OCI-LY1 (cell line): ENCODE measurements at regions not wholly inside any gene's neighbourhood (a gene's known extent, or its start where the extent isn't known, plus 50 kb on each side); places are given as distances from the start of the nearest gene placed in this dataset.

ENCODE experiments used
- H2AFZ ChIP-seq: fragments of 200-600 bp; sonication (generic), shearing (Covaris generic); 2 replicates; pipeline ENCODE4 v1.6.0; 2014; ENCODE audit warnings: antibody characterized with exemption, mild to moderate bottlenecking, low read length
- H3F3A ChIP-seq: fragments of 200-600 bp; sonication (generic), shearing (Covaris generic); 2 replicates; pipeline ENCODE4 v1.6.0; 2014; ENCODE audit warnings: mild to moderate bottlenecking, antibody characterized with exemption, low read length, moderate library complexity; ENCODE audit not compliant: insufficient read depth
- H3K27ac ChIP-seq: fragments of 200-600 bp; sonication (generic); 2 replicates; pipeline ENCODE4 v1.5.1; 2014; ENCODE audit warnings: low read length, mixed run types, mild to moderate bottlenecking, low read depth; ENCODE audit not compliant: poor library complexity, severe bottlenecking
- H3K27me3 ChIP-seq: fragments of 200-600 bp; sonication (generic); 2 replicates; pipeline ENCODE4 v1.6.0; 2014; ENCODE audit warnings: antibody characterized with exemption, mild to moderate bottlenecking, low read length, moderate library complexity; ENCODE audit not compliant: insufficient read depth
- H3K36me3 ChIP-seq: fragments of 200-600 bp; sonication (generic); 2 replicates; pipeline ENCODE4 v1.6.1; 2014; ENCODE audit warnings: mild to moderate bottlenecking, antibody characterized with exemption, low read length, moderate library complexity, mixed read lengths; ENCODE audit not compliant: insufficient read depth
- H3K4me1 ChIP-seq: fragments of 200-600 bp; sonication (generic); 2 replicates; pipeline ENCODE4 v1.5.1; 2014; ENCODE audit warnings: mild to moderate bottlenecking, low read length, moderate library complexity; ENCODE audit not compliant: insufficient read depth, severe bottlenecking
- H3K4me2 ChIP-seq: fragments of 200-600 bp; sonication (generic), shearing (Covaris generic); 2 replicates; pipeline ENCODE4 v1.6.1; 2014; ENCODE audit warnings: low read length
- H3K4me3 ChIP-seq: fragments of 200-600 bp; sonication (generic); 2 replicates; pipeline ENCODE4 v1.5.1; 2014; ENCODE audit warnings: low read length, low read depth, mild to moderate bottlenecking, mixed read lengths; ENCODE audit not compliant: poor library complexity, severe bottlenecking
- H3K79me2 ChIP-seq: fragments of 200-600 bp; shearing (Covaris generic); 2 replicates; pipeline ENCODE4 v1.6.1; 2016; ENCODE audit warnings: mixed run types, low read length, mixed read lengths; ENCODE audit not compliant: insufficient read depth
- H3K9ac ChIP-seq: fragments of 200-600 bp; sonication (generic), shearing (Covaris generic); 2 replicates; pipeline ENCODE4 v1.6.1; 2014; ENCODE audit warnings: mild to moderate bottlenecking, low read length, mixed read lengths
- H3K9me2 ChIP-seq: fragments of 200-600 bp; sonication (generic), shearing (Covaris generic); 2 replicates; pipeline ENCODE4 v1.6.1; 2014; ENCODE audit warnings: low read depth, mild to moderate bottlenecking, low read length, mixed read lengths
- H3K9me3 ChIP-seq: fragments of 200-600 bp; shearing (Covaris generic); 2 replicates; pipeline ENCODE4 v1.6.1; 2014; ENCODE audit warnings: low read length, mixed read lengths
- H4K20me1 ChIP-seq: fragments of 200-600 bp; sonication (generic), shearing (Covaris generic); 2 replicates; pipeline ENCODE4 v1.6.0; 2016; ENCODE audit warnings: mild to moderate bottlenecking, low read length; ENCODE audit not compliant: insufficient read depth
- CTCF ChIP-seq: fragments of 200-600 bp; sonication (generic), shearing (Covaris generic); IDR thresholded peaks from 2 replicates; pipeline ENCODE4 v1.5.1; 2017; ENCODE audit warnings: mild to moderate bottlenecking, antibody characterized with exemption, low read length, moderate library complexity, mixed read lengths
- EZH2 ChIP-seq: fragments of 200-600 bp; sonication (generic), shearing (Covaris generic); IDR thresholded peaks from 2 replicates; pipeline ENCODE4 v1.8.0; 2017; ENCODE audit warnings: borderline replicate concordance, mixed run types, mild to moderate bottlenecking, antibody characterized with exemption, low read length, moderate library complexity, mixed read lengths

- no peaks in the 10 kb centered on the region for H3K79me2 ChIP-seq
- H3K9me2 ChIP-seq = no peaks in the 10 kb centered on the region
- no peaks in the 10 kb centered on the region for H3K4me1 ChIP-seq
- H3K4me3 ChIP-seq = no peak overlapping the region
- no peaks in the 10 kb centered on the region for H3K9me3 ChIP-seq
- no peak for TF ChIP-seq CTCF
- TF ChIP-seq EZH2 = no peak
- H4K20me1 ChIP-seq = no peaks in the 10 kb centered on the region
- H3K36me3 ChIP-seq = no peaks in the 10 kb centered on the region
- no peaks in the 10 kb centered on the region for H3F3A ChIP-seq
- no peak overlapping the region for H3K9ac ChIP-seq
- no peaks in the 10 kb centered on the region for H3K27me3 ChIP-seq
- no peak overlapping the region for H3K4me2 ChIP-seq
- H2AFZ ChIP-seq = no peak overlapping the region
- H3K27ac ChIP-seq = no peak overlapping the region
Measured at GRCh38 chr19:5246554-5247155, 94.0 kb downstream of the PTPRS start.

- Histone ChIP-seq H3K9me2 (no peaks in the 10 kb centered on the region), H4K20me1 (no peaks in the 10 kb centered on the region), H3K36me3 (no peaks in the 10 kb centered on the region), H3K9me3 (no peaks in the 10 kb centered on the region), H3F3A (no peaks in the 10 kb centered on the region), H3K4me1 (no peaks in the 10 kb centered on the region), H2AFZ (no peak overlapping the region), H3K4me3 (no peak overlapping the region), H3K27ac (no peak overlapping the region), H3K79me2 (no peaks in the 10 kb centered on the region), H3K27me3 (no peaks in the 10 kb centered on the region), H3K9ac (no peak overlapping the region), H3K4me2 (no peak overlapping the region)
- no peak for TF ChIP-seq CTCF
- no peak for TF ChIP-seq EZH2
Measured at GRCh38 chr19:5245631-5246553, 94.7 kb downstream of the PTPRS start.

GRCh38 chr19:5244351-5244750, 96.3 kb downstream of the PTPRS start:
- H3K27ac ChIP-seq = no peak overlapping the region
- TF ChIP-seq EZH2 = no peak
- TF ChIP-seq CTCF = no peak
- no peaks in the 10 kb centered on the region for H3K79me2 ChIP-seq

More at GRCh38 chr19:5244351-5244750, 96.3 kb downstream of the PTPRS start:
- Histone ChIP-seq H3K4me3 (no peak overlapping the region), H3K27me3 (no peaks in the 10 kb centered on the region), H3K4me2 (no peak overlapping the region), H3K9me3 (no peaks in the 10 kb centered on the region), H3K36me3 (no peaks in the 10 kb centered on the region), H4K20me1 (no peaks in the 10 kb centered on the region), H3K9ac (no peak overlapping the region), H2AFZ (no peak overlapping the region), H3K4me1 (no peaks in the 10 kb centered on the region), H3F3A (no peaks in the 10 kb centered on the region), H3K9me2 (no peaks in the 10 kb centered on the region)
